Mesenchymal stem cell (in vitro differentiated cells and primary cell): ENCODE measurements at regions not wholly inside any gene's neighbourhood (a gene's known extent, or its start where the extent isn't known, plus 50 kb on each side); places are given as distances from the start of the nearest gene placed in this dataset.

Source experiments
- DNase-seq: peaks from one replicate; pipeline ENCODE4 v3.0.0-alpha.2; 2013
- H2AFZ ChIP-seq: one replicate; pipeline ENCODE4 v1.6.1; 2013; ENCODE audit warnings: low read depth, mild to moderate bottlenecking, control low read depth, inconsistent platforms, low read length, moderate library complexity
- H2AK5ac ChIP-seq: 2 replicates; pipeline ENCODE4 v1.6.1; 2013; ENCODE audit warnings: low read length, moderate library complexity, mild to moderate bottlenecking, inconsistent platforms; ENCODE audit not compliant: severe bottlenecking
- H2BK120ac ChIP-seq: one replicate; pipeline ENCODE4 v1.6.1; 2013; ENCODE audit warnings: low read depth, mild to moderate bottlenecking, inconsistent platforms, low read length, moderate library complexity
- H2BK12ac ChIP-seq, 2 experiments: one replicate each; pipeline ENCODE4 v1.6.1; 2013; ENCODE audit warnings: inconsistent platforms in 2 of 2, low read length in 2 of 2, mild to moderate bottlenecking in 2 of 2, moderate library complexity in 2 of 2, control low read depth in 1 of 2
- H2BK15ac ChIP-seq: one replicate; pipeline ENCODE4 v1.6.1; 2013; ENCODE audit warnings: mild to moderate bottlenecking, low read depth, inconsistent platforms; ENCODE audit not compliant: poor library complexity, severe bottlenecking
- H2BK5ac ChIP-seq: 2 replicates; pipeline ENCODE4 v1.6.1; 2013; ENCODE audit warnings: low read depth, mild to moderate bottlenecking, low read length, control low read depth, inconsistent platforms; ENCODE audit not compliant: poor library complexity, severe bottlenecking
- H3K14ac ChIP-seq, 2 experiments: one replicate each; pipeline ENCODE4 v1.6.1; 2013; ENCODE audit warnings: inconsistent platforms in 2 of 2, low read length in 2 of 2, control low read depth in 1 of 2, mild to moderate bottlenecking in 1 of 2, moderate library complexity in 1 of 2
- H3K18ac ChIP-seq, 2 experiments: one replicate each; pipeline ENCODE4 v1.6.1; 2013; ENCODE audit warnings: inconsistent platforms in 2 of 2, low read length in 2 of 2, control low read depth in 1 of 2, low read depth in 1 of 2, mild to moderate bottlenecking in 1 of 2
- H3K23ac ChIP-seq, 2 experiments: one replicate each; pipeline ENCODE4 v1.6.1; 2013; ENCODE audit warnings: inconsistent platforms in 2 of 2, low read length in 2 of 2, mild to moderate bottlenecking in 2 of 2, moderate library complexity in 2 of 2, control low read depth in 1 of 2
- H3K27ac ChIP-seq: 2 replicates; pipeline ENCODE4 v1.5.1; 2013; ENCODE audit warnings: mild to moderate bottlenecking, moderate library complexity, low read length, control low read depth, inconsistent platforms; ENCODE audit not compliant: poor library complexity, severe bottlenecking
- H3K27me3 ChIP-seq, 2 experiments: 2 replicates each; pipeline versions ENCODE4 v1.6.1 to v1.7.0; 2013; ENCODE audit warnings: low read length in 2 of 2, mild to moderate bottlenecking in 2 of 2, moderate library complexity in 2 of 2, control low read depth in 1 of 2, inconsistent platforms in 1 of 2; ENCODE audit not compliant: control insufficient read depth in 1 of 2, insufficient read depth in 1 of 2
- H3K36me3 ChIP-seq, 2 experiments: 2 replicates each; pipeline versions ENCODE4 v1.6.1 to v1.7.0; 2013; ENCODE audit warnings: low read length in 2 of 2, control low read depth in 1 of 2, inconsistent platforms in 1 of 2, low read depth in 1 of 2, mild to moderate bottlenecking in 1 of 2; ENCODE audit not compliant: insufficient read depth in 2 of 2, control insufficient read depth in 1 of 2
- H3K4ac ChIP-seq, 2 experiments: one replicate each; pipeline ENCODE4 v1.6.1; 2013; ENCODE audit warnings: inconsistent platforms in 2 of 2, low read length in 2 of 2, mild to moderate bottlenecking in 2 of 2, moderate library complexity in 2 of 2, control low read depth in 1 of 2, low read depth in 1 of 2
- H3K4me1 ChIP-seq: 2 replicates; pipeline ENCODE4 v1.6.1; 2013; ENCODE audit warnings: low read depth, low read length, control low read depth; ENCODE audit not compliant: control insufficient read depth, insufficient read depth
- H3K4me2 ChIP-seq: 2 replicates; pipeline ENCODE4 v1.6.1; 2013; ENCODE audit warnings: low read length, mild to moderate bottlenecking, inconsistent platforms; ENCODE audit not compliant: poor library complexity, severe bottlenecking
- H3K4me3 ChIP-seq, 2 experiments: 2 replicates each; pipeline versions ENCODE4 v1.5.1 to v1.7.0; 2013; ENCODE audit warnings: low read length in 2 of 2, mild to moderate bottlenecking in 2 of 2, control low read depth in 1 of 2, low read depth in 1 of 2; ENCODE audit not compliant: insufficient read depth in 1 of 2
- H3K79me1 ChIP-seq: replicated peaks from 2 replicates; pipeline ENCODE4 v1.6.1; 2013; ENCODE audit warnings: mild to moderate bottlenecking, control low read depth, low read length, inconsistent platforms; ENCODE audit not compliant: poor library complexity, severe bottlenecking
- H3K9ac ChIP-seq: 2 replicates; pipeline ENCODE4 v1.7.0; 2013; ENCODE audit warnings: mild to moderate bottlenecking, low read length, moderate library complexity
- H3K9me3 ChIP-seq: 2 replicates; pipeline ENCODE4 v1.7.0; 2013; ENCODE audit warnings: mild to moderate bottlenecking, low read length; ENCODE audit not compliant: control insufficient read depth
- H4K8ac ChIP-seq: one replicate; pipeline ENCODE4 v1.6.1; 2013; ENCODE audit warnings: inconsistent platforms, mild to moderate bottlenecking, low read length, moderate library complexity
- H4K91ac ChIP-seq: one replicate; pipeline ENCODE4 v1.6.1; 2013; ENCODE audit warnings: mild to moderate bottlenecking, low read length, inconsistent platforms
- WGBS: methylation state at CpG from one replicate; pipeline ENCODE4 v1.1.7; 2013; ENCODE audit warnings: mixed read lengths; 5-methylcytosine and 5-hydroxymethylcytosine counted together

DNA sequence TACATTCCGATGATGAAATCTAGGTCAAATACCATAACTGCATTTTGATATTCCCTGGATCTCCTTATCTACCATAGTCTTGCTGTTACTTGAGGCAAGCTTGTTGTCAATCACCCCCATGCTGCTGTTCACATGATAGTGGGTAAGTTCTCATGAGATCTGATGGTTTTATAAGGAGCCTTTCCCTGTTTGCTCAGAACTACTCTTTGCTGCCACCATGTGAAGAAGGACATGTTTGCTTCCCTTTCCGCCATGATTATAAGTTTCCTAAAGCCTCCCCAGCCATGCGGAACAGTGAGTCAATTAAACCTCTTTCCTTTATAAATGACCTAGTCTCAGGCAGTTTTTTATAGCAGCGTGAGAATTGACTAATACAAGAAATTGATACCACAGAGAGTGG is 432.0 kb downstream of the GLUD2 start:
- Histone ChIP-seq H2BK15ac (no peak overlapping the region), H3K9me3 (no peaks in the 10 kb centered on the region), H2BK120ac (no peak overlapping the region), H3K9ac (no peak overlapping the region), H3K27me3 (no peaks in the 10 kb centered on the region), H3K18ac (no peak overlapping the region), H3K4ac (no peak overlapping the region), H3K27ac (no peak overlapping the region), H4K91ac (no peak overlapping the region), H3K23ac (no peak overlapping the region), H3K4me2 (no peak overlapping the region), H2AFZ (no peak overlapping the region), H3K79me1 (no peaks in the 10 kb centered on the region), H3K14ac (no peak overlapping the region), H3K4me3 (no peak overlapping the region), H2BK12ac (no peak overlapping the region), H3K4me1 (no peaks in the 10 kb centered on the region), H4K8ac (no peak overlapping the region), H2AK5ac (no peak overlapping the region), H3K36me3 (no peaks in the 10 kb centered on the region), H2BK5ac (no peak overlapping the region)
- no peak for DNase-seq
- 40% methylated on average over 1 of the region's 4 CpGs for WGBS

GRCh38 chrX:121496966-121497365 is 449.6 kb downstream of the GLUD2 start:
- Histone ChIP-seq H3K27ac (no peak overlapping the region), H3K36me3 (no peaks in the 10 kb centered on the region), H2BK12ac (no peak overlapping the region), H3K79me1 (no peaks in the 10 kb centered on the region), H3K4me3 (no peak overlapping the region), H3K14ac (no peak overlapping the region), H3K23ac (no peak overlapping the region), H2AK5ac (no peak overlapping the region), H3K27me3 (no peaks in the 10 kb centered on the region), H3K9ac (no peak overlapping the region), H3K18ac (no peak overlapping the region), H3K4me2 (no peak overlapping the region), H2AFZ (no peak overlapping the region), H3K4ac (no peak overlapping the region), H4K91ac (no peak overlapping the region), H4K8ac (no peak overlapping the region), H2BK5ac (no peak overlapping the region), H2BK15ac (no peak overlapping the region), H3K4me1 (no peaks in the 10 kb centered on the region), H3K9me3 (no peaks in the 10 kb centered on the region), H2BK120ac (no peak overlapping the region)
- no peak for DNase-seq
- WGBS: no CpG with 5 or more reads among the region's 1 CpG

DNA sequence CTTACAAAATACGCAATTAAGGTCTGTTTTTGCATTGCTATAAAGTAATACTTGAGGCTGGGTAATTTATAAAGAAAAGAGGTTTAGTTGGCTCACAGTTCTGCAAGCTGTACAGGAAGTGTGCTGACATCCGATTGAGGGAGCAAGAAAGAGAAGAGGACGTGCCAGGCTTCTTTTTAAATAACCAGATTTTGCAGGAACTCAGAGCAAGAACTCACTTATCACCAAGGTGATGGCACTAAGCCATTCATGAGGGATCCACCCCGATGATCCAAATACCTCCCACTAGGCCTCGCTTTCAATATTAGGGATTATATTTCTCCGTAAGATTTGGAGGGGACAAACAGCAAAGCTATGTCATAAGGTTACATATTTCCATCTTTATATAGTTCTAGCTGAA is 456.7 kb downstream of the GLUD2 start:
- Histone ChIP-seq H2BK15ac (no peak overlapping the region), H3K4me3 (no peak overlapping the region), H3K27ac (no peak overlapping the region), H2BK12ac (no peak overlapping the region), H2BK120ac (no peak overlapping the region), H4K8ac (no peak overlapping the region), H3K27me3 (no peaks in the 10 kb centered on the region), H3K79me1 (no peaks in the 10 kb centered on the region), H3K4me1 (no peaks in the 10 kb centered on the region), H3K36me3 (no peaks in the 10 kb centered on the region), H3K9me3 (no peaks in the 10 kb centered on the region), H3K4ac (no peak overlapping the region), H2BK5ac (no peak overlapping the region), H4K91ac (no peak overlapping the region), H2AFZ (no peak overlapping the region), H3K14ac (no peak overlapping the region), H3K18ac (no peak overlapping the region), H2AK5ac (no peak overlapping the region), H3K9ac (no peak overlapping the region), H3K4me2 (no peak overlapping the region), H3K23ac (no peak overlapping the region)
- no peak for DNase-seq
- 82% methylated on average over 3 of the region's 6 CpGs for WGBS

- H3K23ac ChIP-seq: no peak overlapping the region
- no peak overlapping the region for H4K91ac ChIP-seq
- no peak overlapping the region for H3K4ac ChIP-seq
- H2BK15ac ChIP-seq: no peak overlapping the region
- no peak overlapping the region for H2BK5ac ChIP-seq
- no peaks in the 10 kb centered on the region for H3K79me1 ChIP-seq
- no peak overlapping the region for H3K9ac ChIP-seq
- H4K8ac ChIP-seq: no peak overlapping the region
- no peak overlapping the region for H3K27ac ChIP-seq
- no peak overlapping the region for H2AK5ac ChIP-seq
- no peak for DNase-seq
- no peak overlapping the region for H2BK12ac ChIP-seq
- no peaks in the 10 kb centered on the region for H3K27me3 ChIP-seq
- H3K36me3 ChIP-seq: no peaks in the 10 kb centered on the region
- WGBS: no CpG with 5 or more reads among the region's 1 CpG
- no peak overlapping the region for H3K18ac ChIP-seq
- H3K4me2 ChIP-seq: no peak overlapping the region
- H2AFZ ChIP-seq: no peak overlapping the region
- H3K4me3 ChIP-seq: no peak overlapping the region
- no peaks in the 10 kb centered on the region for H3K4me1 ChIP-seq
- H3K9me3 ChIP-seq: peaks cover 11% of the 10 kb centered on the region
- no peak overlapping the region for H2BK120ac ChIP-seq
- H3K14ac ChIP-seq: no peak overlapping the region
Observed at GRCh38 chrX:121546317-121546716, 498.9 kb downstream of the GLUD2 start.
